Colonic mucosa (tissue), 4 donors: ENCODE measurements at regions not wholly inside any gene's neighbourhood (a gene's known extent, or its start where the extent isn't known, plus 50 kb on each side); places are given as distances from the start of the nearest gene placed in this dataset.

Experiments used
- DNase-seq: peaks from one replicate; pipeline ENCODE4 v3.0.0-alpha.2; 2020
- H3K27ac ChIP-seq: fragments of 200-600 bp; one replicate; pipeline ENCODE4 v1.8.0; 2021
- H3K27me3 ChIP-seq: fragments of 200-600 bp; one replicate; pipeline ENCODE4 v1.8.0; 2021
- H3K36me3 ChIP-seq: fragments of 200-600 bp; one replicate; pipeline ENCODE4 v1.8.0; 2021
- H3K4me1 ChIP-seq: fragments of 200-600 bp; one replicate; pipeline ENCODE4 v1.8.0; 2021; ENCODE audit warnings: mild to moderate bottlenecking
- H3K4me3 ChIP-seq: fragments of 200-600 bp; one replicate; pipeline ENCODE4 v1.8.0; 2021
- H3K9ac ChIP-seq, 2 donors: one replicate each; pipeline ENCODE4 v1.7.0; 2013; ENCODE audit warnings: control low read depth in 2 of 2, low read depth in 2 of 2, low read length in 2 of 2
- H3K9me3 ChIP-seq: fragments of 200-600 bp; one replicate; pipeline ENCODE4 v1.8.0; 2021
- CTCF ChIP-seq: fragments of 200-600 bp; IDR thresholded peaks from one replicate; pipeline ENCODE4 v1.8.0; 2022; ENCODE audit warnings: antibody characterized with exemption, mild to moderate bottlenecking
- intact Hi-C: fragments of 100-400 bp; cut with DNase I; formaldehyde crosslinking; loops from one replicate; pipeline ENCODE4 v1.14.1; 2022
- donor health status: healthy.
- donor health status: DM: no; HTN: no; CAD: no.
- donor health status: DM: no; HTN: no; CAD: no.

- intact Hi-C loops: no loop called here
- Histone ChIP-seq H3K27me3 (no peaks in the 10 kb centered on the region), H3K9me3 (no peaks in the 10 kb centered on the region), H3K36me3 (no peaks in the 10 kb centered on the region), H3K4me1 (no peaks in the 10 kb centered on the region), H3K27ac (no peak overlapping the region), H3K4me3 (no peak overlapping the region), H3K9ac (no peak overlapping the region)
- no peak for DNase-seq
- TF ChIP-seq CTCF: no peak
Observed at GRCh38 chr4:141338238-141338637, 117.5 kb downstream of the ZNF330 start.

DNA sequence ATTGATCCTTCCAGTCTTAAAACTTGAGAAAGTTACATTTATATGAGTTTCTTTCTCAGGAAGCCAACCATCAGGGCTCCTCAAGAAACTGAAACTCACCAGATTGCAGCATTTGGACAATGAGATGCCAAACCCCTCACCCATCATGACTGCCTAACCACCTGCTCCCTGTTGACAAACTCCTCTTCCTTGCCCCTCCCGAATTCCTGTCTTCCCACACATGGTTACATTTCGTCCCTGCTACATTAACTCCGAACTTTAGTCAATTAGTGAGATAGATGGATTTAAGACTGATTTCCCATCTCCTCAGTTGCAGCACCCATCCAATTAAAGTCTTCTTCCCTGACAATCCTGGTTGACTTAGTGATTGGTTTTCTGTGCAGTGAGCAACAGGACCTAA, 118.7 kb downstream of the ZNF330 start:
- Histone ChIP-seq H3K9me3 (no peaks in the 10 kb centered on the region), H3K27me3 (no peaks in the 10 kb centered on the region), H3K4me3 (no peak overlapping the region), H3K4me1 (no peaks in the 10 kb centered on the region), H3K36me3 (no peaks in the 10 kb centered on the region), H3K9ac (no peak overlapping the region), H3K27ac (no peak overlapping the region)
- no peak for TF ChIP-seq CTCF
- DNase-seq: no peak
- intact Hi-C loops: no loop called here

DNA sequence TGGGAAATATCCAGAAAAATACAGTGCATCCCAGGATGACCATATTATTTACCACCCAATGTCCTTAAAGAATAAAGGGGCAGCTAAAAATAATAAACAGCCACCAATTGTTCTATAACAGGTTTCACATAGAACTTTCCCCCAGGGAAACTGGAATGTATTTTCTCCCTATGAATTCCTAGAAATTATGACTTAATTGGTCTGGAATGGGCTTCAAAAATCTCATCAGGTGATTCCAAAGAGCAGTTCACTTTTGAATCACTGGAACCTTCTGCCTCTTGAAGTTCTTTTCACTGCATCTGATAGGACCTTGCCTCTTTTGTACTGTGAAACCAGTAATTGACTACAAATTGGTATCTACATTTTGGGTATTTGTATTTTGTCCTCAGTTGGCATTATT, 119.3 kb downstream of the ZNF330 start:
- intact Hi-C loops: loop anchor here (10.0 kb wide), 1 partner anchor 315 kb away; no protein-coding TSS in a partner anchor
- no peak for DNase-seq

GRCh38 chr4:141340458-141340857, 119.8 kb downstream of the ZNF330 start:
- no peaks in the 10 kb centered on the region for H3K27me3 ChIP-seq
- intact Hi-C loops: loop anchor here (10.0 kb wide), 1 partner anchor 314 kb away; no protein-coding TSS in a partner anchor
- no peak overlapping the region for H3K9ac ChIP-seq
- no peaks in the 10 kb centered on the region for H3K9me3 ChIP-seq
- no peaks in the 10 kb centered on the region for H3K36me3 ChIP-seq
- no peak for DNase-seq
- H3K27ac ChIP-seq: no peak overlapping the region
- no peaks in the 10 kb centered on the region for H3K4me1 ChIP-seq
- H3K4me3 ChIP-seq: no peak overlapping the region
- TF ChIP-seq CTCF: no peak

More for the DNA sequence above, 119.3 kb downstream of the ZNF330 start:
- H3K4me3 ChIP-seq: no peak overlapping the region
- no peaks in the 10 kb centered on the region for H3K36me3 ChIP-seq
- H3K4me1 ChIP-seq: no peaks in the 10 kb centered on the region
- no peaks in the 10 kb centered on the region for H3K27me3 ChIP-seq
- H3K9ac ChIP-seq: no peak overlapping the region
- no peak overlapping the region for H3K27ac ChIP-seq
- TF ChIP-seq CTCF: no peak
- no peaks in the 10 kb centered on the region for H3K9me3 ChIP-seq

DNA sequence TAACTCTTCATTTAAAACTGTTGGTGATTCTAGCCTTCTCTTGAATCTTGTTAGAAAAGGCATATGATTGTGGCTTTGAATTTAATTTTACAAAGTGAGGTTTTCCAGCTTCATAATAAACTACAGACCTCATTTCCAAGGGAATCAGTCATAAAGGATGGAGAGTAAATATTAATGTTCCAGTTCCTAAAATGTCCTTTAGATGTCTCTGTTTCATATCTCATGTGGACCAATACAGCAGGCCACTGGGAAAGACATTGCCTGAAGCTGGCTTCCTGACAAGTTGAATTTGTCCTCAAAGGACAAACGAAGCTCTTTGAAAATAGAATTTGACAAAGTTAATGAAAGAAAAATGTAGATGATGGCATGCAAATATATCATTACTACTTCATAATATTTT, 125.4 kb downstream of the ZNF330 start:
- no peaks in the 10 kb centered on the region for H3K27me3 ChIP-seq
- no peak overlapping the region for H3K4me3 ChIP-seq
- intact Hi-C loops: loop anchor here (10.0 kb wide), 1 partner anchor 309 kb away; no protein-coding TSS in a partner anchor
- no peak overlapping the region for H3K27ac ChIP-seq
- DNase-seq: no peak
- H3K9ac ChIP-seq: no peak overlapping the region
- TF ChIP-seq CTCF: peak; percentile 58
- no peaks in the 10 kb centered on the region for H3K9me3 ChIP-seq
- no peaks in the 10 kb centered on the region for H3K4me1 ChIP-seq
- no peaks in the 10 kb centered on the region for H3K36me3 ChIP-seq

DNA sequence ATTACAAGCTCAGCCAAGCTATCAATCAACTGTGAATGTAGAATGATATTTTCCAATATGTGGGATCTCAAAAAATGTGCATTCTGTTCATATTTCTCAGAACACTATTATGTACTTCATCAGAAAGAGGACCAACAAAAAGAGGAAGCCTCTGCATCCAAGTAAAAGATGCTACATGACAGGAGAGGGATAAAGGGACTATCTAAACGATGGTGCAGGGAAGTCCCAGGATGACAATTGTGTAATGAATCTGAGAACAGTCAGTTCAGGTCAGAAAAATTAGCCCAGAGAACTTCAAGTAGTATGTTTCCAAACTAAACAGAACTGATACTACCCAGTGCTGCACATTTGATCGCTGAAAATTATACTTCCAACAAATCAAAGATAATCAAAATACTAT, 127.0 kb downstream of the ZNF330 start:
- Histone ChIP-seq H3K9me3 (no peaks in the 10 kb centered on the region), H3K27ac (no peak overlapping the region), H3K36me3 (no peaks in the 10 kb centered on the region), H3K4me3 (no peak overlapping the region), H3K9ac (no peak overlapping the region), H3K27me3 (no peaks in the 10 kb centered on the region), H3K4me1 (no peaks in the 10 kb centered on the region)
- intact Hi-C loops: loop anchor here (10.0 kb wide), 1 partner anchor 307 kb away; no protein-coding TSS in a partner anchor
- DNase-seq: no peak
- TF ChIP-seq CTCF: no peak
